CD4-positive, alpha-beta T cell (primary cell): ENCODE measurements at regions not wholly inside any gene's neighbourhood (a gene's known extent, or its start where the extent isn't known, plus 50 kb on each side); places are given as distances from the start of the nearest gene placed in this dataset.

Experiments used
- ATAC-seq: fragments of 200-7000 bp; cut with Tn5 transposase; one replicate; pipeline ENCODE4 v1.10.0; 2022; ENCODE audit warnings: mild to moderate bottlenecking; ENCODE audit not compliant: poor library complexity
- CTCF ChIA-PET: fragments of 350-600 bp; sonication (Branson Sonifier 250); formaldehyde crosslinking; loops from one replicate; lab custom pipeline; 2021; ENCODE audit warnings: antibody characterized with exemption, inconsistent platforms; lab: Charles Lee
- POLR2A ChIA-PET: fragments of 350-600 bp; sonication (Branson Sonifier 250); formaldehyde crosslinking; loops from one replicate; lab custom pipeline; 2021; ENCODE audit warnings: antibody characterized with exemption, inconsistent platforms; lab: Charles Lee
- DNase-seq, 14 experiments: peaks; one replicate each; pipeline ENCODE4 v3.0.0-alpha.2; 2013 to 2020; ENCODE audit warnings: mixed read lengths in 2 of 14
- H3K27ac ChIP-seq, 2 donors: one replicate each; pipeline versions ENCODE4 v1.5.1 to v1.7.0; 2013; ENCODE audit warnings: low read length in 2 of 2, low read depth in 1 of 2, mild to moderate bottlenecking in 1 of 2
- H3K27me3 ChIP-seq, 2 experiments: 1 replicate in 1 of 2; 2 replicates in 1 of 2; pipeline versions ENCODE4 v1.6.1 to v1.7.0; 2013; ENCODE audit warnings: low read length in 2 of 2, control low read depth in 1 of 2, mild to moderate bottlenecking in 1 of 2, moderate library complexity in 1 of 2; ENCODE audit not compliant: insufficient read depth in 2 of 2, control insufficient read depth in 1 of 2
- H3K36me3 ChIP-seq: one replicate; pipeline ENCODE4 v1.6.1; 2013; ENCODE audit warnings: low read length, control low read depth; ENCODE audit not compliant: insufficient read depth
- H3K4me1 ChIP-seq: one replicate; pipeline ENCODE4 v1.6.1; 2013; ENCODE audit warnings: low read length, control low read depth; ENCODE audit not compliant: insufficient read depth
- H3K4me3 ChIP-seq: one replicate; pipeline ENCODE4 v1.5.1; 2013; ENCODE audit warnings: mild to moderate bottlenecking, low read length, moderate library complexity
- H3K9me3 ChIP-seq, 2 experiments: 1 replicate in 1 of 2; 2 replicates in 1 of 2; pipeline versions ENCODE4 v1.6.1 to v1.7.0; 2013; ENCODE audit warnings: low read length in 2 of 2, mild to moderate bottlenecking in 2 of 2, control low read depth in 1 of 2, moderate library complexity in 1 of 2; ENCODE audit not compliant: control insufficient read depth in 1 of 2, insufficient read depth in 1 of 2
- H3K27ac Mint-ChIP-seq: one replicate; pipeline ENCODE4 v1.8.0; 2020; ENCODE audit warnings: mixed read lengths
- H3K27me3 Mint-ChIP-seq: one replicate; pipeline ENCODE4 v1.8.0; 2021; ENCODE audit warnings: mixed read lengths
- H3K36me3 Mint-ChIP-seq: one replicate; pipeline ENCODE4 v1.8.0; 2021; ENCODE audit warnings: low read depth, mixed read lengths
- H3K4me1 Mint-ChIP-seq: one replicate; pipeline ENCODE4 v1.8.0; 2021; ENCODE audit warnings: low read depth, mixed read lengths
- H3K4me3 Mint-ChIP-seq: one replicate; pipeline ENCODE4 v1.8.0; 2020; ENCODE audit warnings: mild to moderate bottlenecking, mixed read lengths
- H3K9me3 Mint-ChIP-seq: one replicate; pipeline ENCODE4 v1.8.0; 2020; ENCODE audit warnings: mixed read lengths
- CTCF ChIP-seq: fragments of 200-600 bp; IDR thresholded peaks from one replicate; pipeline ENCODE4 v1.8.0; 2022; ENCODE audit warnings: antibody characterized with exemption, mild to moderate bottlenecking
- intact Hi-C, 2 experiments: fragments of 100-400 bp; cut with DNase I in 1 of 2; cut with micrococcal nuclease in 1 of 2; formaldehyde crosslinking; loops; one replicate each; pipeline versions ENCODE4 v1.15.1 to v1.9.0; 2023 to 2025; cut with DNase I, micrococcal nuclease

GRCh38 chr2:78721355-78722033 lies 304.0 kb upstream of the REG3G start:
- Histone ChIP-seq H3K9me3 (no peaks in the 10 kb centered on the region), H3K27ac (no peak overlapping the region), H3K27me3 (no peaks in the 10 kb centered on the region), H3K4me3 (no peak overlapping the region), H3K36me3 (no peaks in the 10 kb centered on the region), H3K4me1 (no peaks in the 10 kb centered on the region)
- ChIA-PET POLR2A (no interaction called here), CTCF (no interaction called here)
- no peak overlapping the region for H3K27ac Mint-ChIP-seq
- no peaks in the 10 kb centered on the region for H3K27me3 Mint-ChIP-seq
- H3K9me3 Mint-ChIP-seq, result peaks cover 3% of the 10 kb centered on the region
- DNase-seq (no peak), ATAC-seq (no peak)
- intact Hi-C loops, result no loop called here
- no peak overlapping the region for H3K4me3 Mint-ChIP-seq
- no peaks in the 10 kb centered on the region for H3K4me1 Mint-ChIP-seq
- no peak for TF ChIP-seq CTCF
- no peaks in the 10 kb centered on the region for H3K36me3 Mint-ChIP-seq

- DNase-seq (no peak), ATAC-seq (no peak)
- no peaks in the 10 kb centered on the region for H3K27me3 ChIP-seq
- intact Hi-C loops, result no loop called here
- H3K9me3 Mint-ChIP-seq, result peaks cover 4% of the 10 kb centered on the region
- peaks cover 0 to 3% of the 10 kb centered on the region in 2 experiments for H3K9me3 ChIP-seq
- H3K4me3 Mint-ChIP-seq, result no peak overlapping the region
- no peaks in the 10 kb centered on the region for H3K27me3 Mint-ChIP-seq
- H3K27ac ChIP-seq, result no peak overlapping the region
- no peak for TF ChIP-seq CTCF
- no peaks in the 10 kb centered on the region for H3K4me1 ChIP-seq
- ChIA-PET POLR2A (no interaction called here), CTCF (no interaction called here)
- no peaks in the 10 kb centered on the region for H3K36me3 Mint-ChIP-seq
- no peaks in the 10 kb centered on the region for H3K4me1 Mint-ChIP-seq
- H3K4me3 ChIP-seq, result no peak overlapping the region
- no peaks in the 10 kb centered on the region for H3K36me3 ChIP-seq
- H3K27ac Mint-ChIP-seq, result no peak overlapping the region
Measured at GRCh38 chr2:78734221-78734620, 291.3 kb upstream of the REG3G start.

- H3K9me3 ChIP-seq, result peaks cover 0 to 6% of the 10 kb centered on the region in 2 experiments
- CTCF ChIA-PET, result no interaction called here
- no peaks in the 10 kb centered on the region for H3K36me3 Mint-ChIP-seq
- DNase-seq (no peak), ATAC-seq (no peak)
- peaks cover 14% of the 10 kb centered on the region for H3K9me3 Mint-ChIP-seq
- no peak overlapping the region for H3K27ac Mint-ChIP-seq
- H3K4me3 Mint-ChIP-seq, result no peak overlapping the region
- H3K4me1 Mint-ChIP-seq, result no peaks in the 10 kb centered on the region
- no peak for TF ChIP-seq CTCF
- no peaks in the 10 kb centered on the region for H3K27me3 ChIP-seq
- no peaks in the 10 kb centered on the region for H3K36me3 ChIP-seq
- H3K27ac ChIP-seq, result no peak overlapping the region
- POLR2A ChIA-PET, result no interaction called here
- H3K27me3 Mint-ChIP-seq, result no peaks in the 10 kb centered on the region
- intact Hi-C loops, result no loop called here
- no peak overlapping the region for H3K4me3 ChIP-seq
- no peaks in the 10 kb centered on the region for H3K4me1 ChIP-seq
Measured at GRCh38 chr2:78739282-78739681, 286.2 kb upstream of the REG3G start.
